ENCODE measurements at regions not wholly inside any gene's neighbourhood (a gene's known extent, or its start where the extent isn't known, plus 50 kb on each side); places are given as distances from the start of the nearest gene placed in this dataset.

GRCh38 chr11:15757048-15757698, 599.2 kb downstream of the SOX6 start:
- H3K27ac Mint-ChIP-seq, result no peak overlapping the region
- DNase-seq, result no peak
- H3K4me3 Mint-ChIP-seq, result no peak overlapping the region
- peaks cover 26% of the 10 kb centered on the region for H3K9me3 Mint-ChIP-seq
- TF ChIP-seq, protein P1, sequence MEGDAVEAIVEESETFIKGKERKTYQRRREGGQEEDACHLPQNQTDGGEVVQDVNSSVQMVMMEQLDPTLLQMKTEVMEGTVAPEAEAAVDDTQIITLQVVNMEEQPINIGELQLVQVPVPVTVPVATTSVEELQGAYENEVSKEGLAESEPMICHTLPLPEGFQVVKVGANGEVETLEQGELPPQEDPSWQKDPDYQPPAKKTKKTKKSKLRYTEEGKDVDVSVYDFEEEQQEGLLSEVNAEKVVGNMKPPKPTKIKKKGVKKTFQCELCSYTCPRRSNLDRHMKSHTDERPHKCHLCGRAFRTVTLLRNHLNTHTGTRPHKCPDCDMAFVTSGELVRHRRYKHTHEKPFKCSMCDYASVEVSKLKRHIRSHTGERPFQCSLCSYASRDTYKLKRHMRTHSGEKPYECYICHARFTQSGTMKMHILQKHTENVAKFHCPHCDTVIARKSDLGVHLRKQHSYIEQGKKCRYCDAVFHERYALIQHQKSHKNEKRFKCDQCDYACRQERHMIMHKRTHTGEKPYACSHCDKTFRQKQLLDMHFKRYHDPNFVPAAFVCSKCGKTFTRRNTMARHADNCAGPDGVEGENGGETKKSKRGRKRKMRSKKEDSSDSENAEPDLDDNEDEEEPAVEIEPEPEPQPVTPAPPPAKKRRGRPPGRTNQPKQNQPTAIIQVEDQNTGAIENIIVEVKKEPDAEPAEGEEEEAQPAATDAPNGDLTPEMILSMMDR (IDR thresholded peaks at IDR 0.05), result no peak
- 0 out of 2 replicates have a peak, but pooled peaks cover 4% of the 10 kb centered on the region for H3K36me3 Mint-ChIP-seq (ENCODE audit: low read depth)
- no peaks in the 10 kb centered on the region for H3K4me1 Mint-ChIP-seq (ENCODE audit: low read depth)
- peaks cover 4% of the 10 kb centered on the region; the same call in 1 of the 2 replicates for H3K27me3 Mint-ChIP-seq (ENCODE audit: insufficient read depth)

DNA sequence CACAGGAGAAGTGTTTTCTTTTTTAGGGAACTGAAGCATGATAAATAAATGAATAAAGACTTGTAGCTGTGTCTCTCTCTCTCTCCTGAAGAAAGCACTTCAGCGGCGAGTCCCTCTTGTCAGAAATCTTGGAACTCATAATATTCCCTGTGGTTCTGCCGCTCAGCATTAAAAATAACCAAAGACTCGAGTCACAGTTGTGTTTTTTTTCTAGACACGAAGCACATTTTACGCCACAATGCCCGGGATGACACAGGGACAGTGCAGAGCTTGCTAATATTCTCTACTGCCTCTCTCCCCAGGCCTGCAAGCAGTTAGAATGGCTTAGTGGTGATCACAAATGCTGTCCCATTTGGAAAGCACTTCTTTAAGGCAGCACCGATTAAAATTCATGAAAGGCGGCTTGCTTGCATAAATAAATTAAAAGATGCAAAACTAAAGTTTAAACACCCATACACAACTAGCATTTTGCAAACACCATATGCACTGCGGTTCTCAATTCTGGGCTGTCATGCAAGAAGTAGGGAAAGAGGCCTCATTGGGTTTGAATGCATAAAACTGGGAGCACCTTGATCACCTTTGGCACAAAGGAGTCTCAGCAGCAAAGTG, 597.4 kb downstream of the SOX6 start:
- peaks cover 4% of the 10 kb centered on the region; the same call in 1 of the 2 replicates for H3K27me3 Mint-ChIP-seq (ENCODE audit: insufficient read depth)
- TF ChIP-seq, protein P1 (IDR thresholded peaks at IDR 0.05), result no peak
- H3K4me3 Mint-ChIP-seq, result no peak overlapping the region
- DNase-seq, result no peak
- H3K36me3 Mint-ChIP-seq (ENCODE audit: low read depth), result 0 out of 2 replicates have a peak, but pooled peaks cover 4% of the 10 kb centered on the region
- H3K27ac Mint-ChIP-seq, result no peak overlapping the region
- peaks cover 20% of the 10 kb centered on the region for H3K9me3 Mint-ChIP-seq
- H3K4me1 Mint-ChIP-seq (ENCODE audit: low read depth), result no peaks in the 10 kb centered on the region

GRCh38 chr11:15761235-15761634, 595.1 kb downstream of the SOX6 start:
- Mint-ChIP-seq H3K27me3 (ENCODE audit: insufficient read depth) (peaks cover 4% of the 10 kb centered on the region; the same call in 1 of the 2 replicates), H3K9me3 (peaks cover 21% of the 10 kb centered on the region), H3K4me3 (no peak overlapping the region), H3K4me1 (ENCODE audit: low read depth) (no peaks in the 10 kb centered on the region), H3K27ac (no peak overlapping the region), H3K36me3 (ENCODE audit: low read depth) (0 out of 2 replicates have a peak, but pooled peaks cover 4% of the 10 kb centered on the region)
- TF ChIP-seq, protein P1 (IDR thresholded peaks at IDR 0.05), result no peak
- no peak for DNase-seq

GRCh38 chr11:15764326-15764725, 592.0 kb downstream of the SOX6 start:
- Mint-ChIP-seq H3K27ac (no peak overlapping the region), H3K4me1 (ENCODE audit: low read depth) (no peaks in the 10 kb centered on the region), H3K4me3 (no peak overlapping the region), H3K36me3 (ENCODE audit: low read depth) (0 out of 2 replicates have a peak, but pooled peaks cover 4% of the 10 kb centered on the region), H3K27me3 (ENCODE audit: insufficient read depth) (peaks cover under 1% of the 10 kb centered on the region; the same call in 1 of the 2 replicates), H3K9me3 (peaks cover 19% of the 10 kb centered on the region)
- DNase-seq, result no peak
- TF ChIP-seq, protein P1 (IDR thresholded peaks at IDR 0.05), result no peak

- Mint-ChIP-seq H3K4me1 (ENCODE audit: low read depth) (no peaks in the 10 kb centered on the region), H3K4me3 (no peak overlapping the region), H3K9me3 (peaks cover 19% of the 10 kb centered on the region), H3K27ac (no peak overlapping the region), H3K36me3 (ENCODE audit: low read depth) (0 out of 2 replicates have a peak, but pooled peaks cover 4% of the 10 kb centered on the region), H3K27me3 (ENCODE audit: insufficient read depth) (no peaks in the 10 kb centered on the region; the same call in 1 of the 2 replicates)
- DNase-seq, result no peak
- TF ChIP-seq, protein P1 (IDR thresholded peaks at IDR 0.05), result no peak
These were observed 591.4 kb downstream of the SOX6 start for GRCh38 chr11:15764948-15765347.

Data from HFFc6 (cell line).